ENCODE measurements at regions not wholly inside any gene's neighbourhood (a gene's known extent, or its start where the extent isn't known, plus 50 kb on each side); places are given as distances from the start of the nearest gene placed in this dataset.
"Not testable (repeated sequence)": the region's sequence is repeated elsewhere in the genome, so short reads cannot be mapped to it uniquely, and the experiment has no call there.

- intact Hi-C loops (cut with DNase I), result no loop called here
- H3K27ac ChIP-seq, result no peak overlapping the region
- WGBS, 2 donors, result 64 to 71% methylated on average over 2 of the region's 2 CpGs
- no peak for DNase-seq
- TF ChIP-seq CTCF (IDR thresholded peaks at IDR 0.05) (no peak), POLR2A (IDR thresholded peaks at IDR 0.05) (no peak)
- H3K36me3 ChIP-seq, result no peaks in the 10 kb centered on the region
- H3K4me1 ChIP-seq, result no peaks in the 10 kb centered on the region
- H3K27me3 ChIP-seq, result no peaks in the 10 kb centered on the region
- no peaks in the 10 kb centered on the region for H3K9me3 ChIP-seq
- H3K4me3 ChIP-seq, result no peak overlapping the region
These were observed 129.4 kb downstream of the AKR1D1 start for GRCh38 chr7:138205614-138206150.

- 74 to 79% methylated on average over 3 of the region's 3 CpGs for WGBS, 2 donors
- no peak for DNase-seq
- H3K27me3 ChIP-seq, result no peaks in the 10 kb centered on the region
- H3K36me3 ChIP-seq, result no peaks in the 10 kb centered on the region
- TF ChIP-seq POLR2A (IDR thresholded peaks at IDR 0.05), result no peak
- no peak for TF ChIP-seq CTCF (IDR thresholded peaks at IDR 0.05)
- intact Hi-C loops (cut with DNase I), result no loop called here
- H3K27ac ChIP-seq, result no peak overlapping the region
- H3K4me3 ChIP-seq, result no peak overlapping the region
- H3K4me1 ChIP-seq, result no peaks in the 10 kb centered on the region
- no peaks in the 10 kb centered on the region for H3K9me3 ChIP-seq
These were observed 131.3 kb downstream of the AKR1D1 start for GRCh38 chr7:138207555-138207971.

GRCh38 chr7:138208142-138208570, 131.9 kb downstream of the AKR1D1 start:
- Histone ChIP-seq H3K27me3 (no peaks in the 10 kb centered on the region), H3K4me1 (no peaks in the 10 kb centered on the region), H3K27ac (no peak overlapping the region), H3K9me3 (no peaks in the 10 kb centered on the region), H3K4me3 (no peak overlapping the region), H3K36me3 (no peaks in the 10 kb centered on the region)
- no peak for DNase-seq
- 71 to 92% methylated on average over 3 of the region's 3 CpGs for WGBS, 2 donors
- TF ChIP-seq POLR2A (IDR thresholded peaks at IDR 0.05), result no peak
- intact Hi-C loops (cut with DNase I), result no loop called here

GRCh38 chr7:138208864-138209263, 132.6 kb downstream of the AKR1D1 start:
- H3K27ac ChIP-seq, result no peak overlapping the region
- WGBS, 2 donors, result 40 to 67% methylated on average over 1 of the region's 2 CpGs
- intact Hi-C loops (cut with DNase I), result no loop called here
- H3K4me3 ChIP-seq, result no peak overlapping the region
- no peaks in the 10 kb centered on the region for H3K9me3 ChIP-seq
- no peaks in the 10 kb centered on the region for H3K36me3 ChIP-seq
- H3K4me1 ChIP-seq, result no peaks in the 10 kb centered on the region
- no peak for TF ChIP-seq CTCF (IDR thresholded peaks at IDR 0.05)
- no peak for TF ChIP-seq POLR2A (IDR thresholded peaks at IDR 0.05)
- DNase-seq, result no peak
- no peaks in the 10 kb centered on the region for H3K27me3 ChIP-seq

GRCh38 chr7:138212314-138212713, 136.1 kb downstream of the AKR1D1 start:
- H3K36me3 ChIP-seq, result no peaks in the 10 kb centered on the region
- no peak overlapping the region for H3K27ac ChIP-seq
- WGBS, 2 donors, result 28 to 37% methylated on average over 2 of the region's 2 CpGs
- no peak for DNase-seq
- H3K4me3 ChIP-seq, result no peak overlapping the region
- H3K4me1 ChIP-seq, result no peaks in the 10 kb centered on the region
- no peaks in the 10 kb centered on the region for H3K27me3 ChIP-seq
- intact Hi-C loops (cut with DNase I), result no loop called here
- H3K9me3 ChIP-seq, result no peaks in the 10 kb centered on the region
- TF ChIP-seq POLR2A (IDR thresholded peaks at IDR 0.05) (no peak), CTCF (IDR thresholded peaks at IDR 0.05) (no peak)

- WGBS, 2 donors, result 92 to 98% methylated on average over 4 of the region's 4 CpGs
- Histone ChIP-seq H3K4me1 (no peaks in the 10 kb centered on the region), H3K9me3 (no peaks in the 10 kb centered on the region), H3K27me3 (no peaks in the 10 kb centered on the region), H3K4me3 (no peak overlapping the region), H3K27ac (no peak overlapping the region), H3K36me3 (no peaks in the 10 kb centered on the region)
- no peak for TF ChIP-seq CTCF (IDR thresholded peaks at IDR 0.05)
- TF ChIP-seq POLR2A (IDR thresholded peaks at IDR 0.05), result no peak
- intact Hi-C loops (cut with DNase I), result no loop called here
- DNase-seq, result no peak
These were observed 138.7 kb downstream of the AKR1D1 start for GRCh38 chr7:138214926-138215325.

- peaks cover 0 to 11% (median 10%) of the 10 kb centered on the region in 3 donors for H3K9me3 ChIP-seq
- H3K36me3 ChIP-seq; intact Hi-C loops (cut with DNase I); H3K4me3 ChIP-seq; DNase-seq; H3K27ac ChIP-seq; H3K4me1 ChIP-seq; H3K27me3 ChIP-seq: not testable (repeated sequence)
- 52 to 57% methylated on average over 2 of the region's 3 CpGs for WGBS, 2 donors
These were observed 144.1 kb downstream of the AKR1D1 start for GRCh38 chr7:138220321-138220720.

GRCh38 chr7:138221388-138221787, 145.1 kb downstream of the AKR1D1 start:
- H3K4me1 ChIP-seq, result not testable (repeated sequence)

More at GRCh38 chr7:138221388-138221787, 145.1 kb downstream of the AKR1D1 start:
- intact Hi-C loops (cut with DNase I); H3K27me3 ChIP-seq; H3K27ac ChIP-seq; DNase-seq; H3K36me3 ChIP-seq; H3K4me3 ChIP-seq: not testable (repeated sequence)
- H3K9me3 ChIP-seq, result peaks cover 0 to 11% (median 10%) of the 10 kb centered on the region in 3 donors
- WGBS, 2 donors, result 67 to 86% methylated on average over 2 to 4 of the region's 4 CpGs

Measured in esophagus squamous epithelium (tissue), 5 donors.